Endothelial cell of umbilical vein (primary cell): ENCODE measurements at regions not wholly inside any gene's neighbourhood (a gene's known extent, or its start where the extent isn't known, plus 50 kb on each side); places are given as distances from the start of the nearest gene placed in this dataset.

ENCODE experiments used
- EZH2 ChIP-seq: IDR thresholded peaks from 2 replicates; pipeline ENCODE4 v1.6.1; 2012; ENCODE audit warnings: borderline replicate concordance, low read depth, mild to moderate bottlenecking, moderate library complexity, low read length, inconsistent platforms; ENCODE audit not compliant: severe bottlenecking
- GATA2 ChIP-seq: IDR thresholded peaks from 2 replicates; pipeline ENCODE4 v1.7.0; 2011; ENCODE audit warnings: low read depth, mild to moderate bottlenecking, moderate library complexity, mixed read lengths, low read length; ENCODE audit not compliant: insufficient read length, insufficient read depth
- POLR2A ChIP-seq: IDR thresholded peaks from 2 replicates; pipeline ENCODE4 v1.6.1; 2012; ENCODE audit warnings: low read depth, mild to moderate bottlenecking, control low read depth, low read length
- POLR2AphosphoS5 ChIP-seq: IDR thresholded peaks from 2 replicates; pipeline ENCODE4 v1.6.1; 2012; ENCODE audit warnings: low read depth, mild to moderate bottlenecking, control low read depth, low read length, moderate library complexity; ENCODE audit not compliant: insufficient read depth
- TF ChIP-seq, protein P1 (sequence below), 2 donors: IDR thresholded peaks; 1 replicate in 1 of 2; 2 replicates in 1 of 2; pipeline ENCODE4 v1.5.1; 2011; ENCODE audit warnings: low read length in 2 of 2, mild to moderate bottlenecking in 2 of 2, moderate library complexity in 2 of 2, control low read depth in 1 of 2, inconsistent platforms in 1 of 2, low read depth in 1 of 2; ENCODE audit not compliant: insufficient read depth in 1 of 2; ENCODE audit errors: extremely low read depth in 1 of 2
- TF ChIP-seq, protein P2 (sequence below): IDR thresholded peaks from 2 replicates; pipeline ENCODE4 v1.6.1; 2011; ENCODE audit not compliant: insufficient read depth, insufficient read length

DNA sequence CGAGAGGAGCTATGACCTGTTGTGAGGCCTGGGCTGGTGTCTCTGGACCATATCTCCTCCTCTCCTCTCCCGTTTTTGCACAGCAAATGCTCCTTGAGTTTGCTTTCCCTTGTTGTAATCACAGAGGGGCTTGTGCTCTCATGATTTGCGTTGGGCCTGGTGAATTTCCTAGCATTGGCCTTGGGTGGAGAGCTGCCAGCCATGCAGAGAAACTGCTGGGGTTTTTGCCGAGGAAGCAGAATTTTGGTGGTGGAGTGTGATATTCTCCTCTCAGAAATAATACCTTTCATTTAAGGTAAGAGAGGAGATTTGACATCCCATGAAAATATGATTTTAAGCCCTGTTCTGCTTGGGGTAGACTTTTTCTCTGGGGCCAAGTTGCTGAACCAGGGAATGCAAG, 175.7 kb upstream of the CADM1 start:
- TF ChIP-seq, protein P1, sequence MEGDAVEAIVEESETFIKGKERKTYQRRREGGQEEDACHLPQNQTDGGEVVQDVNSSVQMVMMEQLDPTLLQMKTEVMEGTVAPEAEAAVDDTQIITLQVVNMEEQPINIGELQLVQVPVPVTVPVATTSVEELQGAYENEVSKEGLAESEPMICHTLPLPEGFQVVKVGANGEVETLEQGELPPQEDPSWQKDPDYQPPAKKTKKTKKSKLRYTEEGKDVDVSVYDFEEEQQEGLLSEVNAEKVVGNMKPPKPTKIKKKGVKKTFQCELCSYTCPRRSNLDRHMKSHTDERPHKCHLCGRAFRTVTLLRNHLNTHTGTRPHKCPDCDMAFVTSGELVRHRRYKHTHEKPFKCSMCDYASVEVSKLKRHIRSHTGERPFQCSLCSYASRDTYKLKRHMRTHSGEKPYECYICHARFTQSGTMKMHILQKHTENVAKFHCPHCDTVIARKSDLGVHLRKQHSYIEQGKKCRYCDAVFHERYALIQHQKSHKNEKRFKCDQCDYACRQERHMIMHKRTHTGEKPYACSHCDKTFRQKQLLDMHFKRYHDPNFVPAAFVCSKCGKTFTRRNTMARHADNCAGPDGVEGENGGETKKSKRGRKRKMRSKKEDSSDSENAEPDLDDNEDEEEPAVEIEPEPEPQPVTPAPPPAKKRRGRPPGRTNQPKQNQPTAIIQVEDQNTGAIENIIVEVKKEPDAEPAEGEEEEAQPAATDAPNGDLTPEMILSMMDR (IDR thresholded peaks at IDR 0.05; ENCODE audit: extremely low read depth in 1 of 2, insufficient read depth in 1 of 2, low read depth in 1 of 2, low read length in 2 of 2), result no peak
- no peak for TF ChIP-seq POLR2A
- no peak for TF ChIP-seq EZH2
- TF ChIP-seq POLR2AphosphoS5, result no peak
- TF ChIP-seq, protein P2, sequence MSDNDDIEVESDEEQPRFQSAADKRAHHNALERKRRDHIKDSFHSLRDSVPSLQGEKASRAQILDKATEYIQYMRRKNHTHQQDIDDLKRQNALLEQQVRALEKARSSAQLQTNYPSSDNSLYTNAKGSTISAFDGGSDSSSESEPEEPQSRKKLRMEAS, result no peak
- TF ChIP-seq GATA2, result no peak
